K562 (cell line): ENCODE measurements at regions not wholly inside any gene's neighbourhood (a gene's known extent, or its start where the extent isn't known, plus 50 kb on each side); places are given as distances from the start of the nearest gene placed in this dataset.

ENCODE experiments used
- ATAC-seq: fragments of 200-7000 bp; cut with Tn5 transposase; 3 replicates; pipeline ENCODE4 v1.9.1; 2020; ENCODE audit warnings: moderate library complexity
- BruUV-seq: library from RNA; stranded (reverse); fragments of 400-500 nt; replicated peaks from 2 replicates; lab custom pipeline; 2021; lab: Mats Ljungman, UMichigan
- CTCF ChIA-PET: fragments of 300-600 bp; formaldehyde crosslinking; extraction: SDS; loops from one replicate; lab custom pipeline; 2021; ENCODE audit warnings: low intra/inter-chr PET ratio; lab: Yijun Ruan, JAX
- POLR2A ChIA-PET: fragments of 300-600, 350-650 bp; sonication (Branson Sonifier 250); formaldehyde crosslinking; extraction: SDS; loops from one replicate; lab custom pipeline; 2021; ENCODE audit warnings: antibody characterized with exemption, inconsistent platforms; lab: Yijun Ruan, JAX
- DNase-seq, 4 experiments: peaks; one replicate each; pipeline versions ENCODE4 v3.0.0 to v3.0.0-alpha.2; 2011 to 2018; ENCODE audit warnings: low spot score in 3 of 4, mixed read lengths in 3 of 4; ENCODE audit errors: extremely low read depth in 1 of 4
- FAIRE-seq: peaks from 2 replicates; lab custom pipeline; 2011; peaks lifted over from hg19 to GRCh38; lab: Jason Lieb, UNC
- H2AFZ ChIP-seq: 2 replicates; pipeline ENCODE4 v1.6.0; 2011; ENCODE audit warnings: low read depth, low read length, control low read depth, inconsistent platforms
- H3K27ac ChIP-seq: fragments of 200-600 bp; 3 replicates; pipeline ENCODE4 v1.8.0; 2011; ENCODE audit warnings: low read depth, mild to moderate bottlenecking, control low read depth, inconsistent platforms, low read length, moderate library complexity, mixed read lengths; ENCODE audit errors: extremely low read depth
- H3K27me3 ChIP-seq, 2 experiments: fragments of 300-600 bp in 1 of 2; 2 replicates in 1 of 2; 3 replicates in 1 of 2; pipeline versions ENCODE4 v1.6.0 to v1.8.0; 2011; ENCODE audit warnings: inconsistent platforms in 2 of 2, low read length in 2 of 2, mild to moderate bottlenecking in 1 of 2, mixed read lengths in 1 of 2, moderate library complexity in 1 of 2; ENCODE audit not compliant: control insufficient read depth in 2 of 2, insufficient read depth in 2 of 2
- H3K36me3 ChIP-seq: fragments of 300-600 bp; 3 replicates; pipeline ENCODE4 v1.8.0; 2011; ENCODE audit warnings: mild to moderate bottlenecking, low read length, inconsistent platforms; ENCODE audit not compliant: control insufficient read depth, insufficient read depth
- H3K4me1 ChIP-seq, 2 experiments: fragments of 200-600 bp in 1 of 2; replicated peaks in 1 of 2; 2 replicates in 1 of 2; 3 replicates in 1 of 2; pipeline versions ENCODE4 v1.5.1 to v1.8.0; 2011; ENCODE audit warnings: inconsistent platforms in 2 of 2, low read length in 2 of 2, mild to moderate bottlenecking in 1 of 2, mixed read lengths in 1 of 2, moderate library complexity in 1 of 2; ENCODE audit not compliant: control insufficient read depth in 2 of 2, insufficient read depth in 2 of 2
- H3K4me2 ChIP-seq: 2 replicates; pipeline ENCODE4 v1.6.1; 2011; ENCODE audit warnings: low read length, control low read depth, inconsistent platforms, mixed read lengths; ENCODE audit not compliant: insufficient read depth
- H3K4me3 ChIP-seq: fragments of 200-600 bp; sonication (generic), shearing (Covaris generic); 2 replicates; pipeline ENCODE4 v1.5.1; 2016; ENCODE audit warnings: control low read depth, inconsistent platforms
- H3K79me2 ChIP-seq: fragments of 200-600 bp; 3 replicates; pipeline ENCODE4 v1.8.0; 2011; ENCODE audit warnings: low read length, inconsistent platforms; ENCODE audit not compliant: control insufficient read depth, insufficient read depth
- H3K9ac ChIP-seq, 2 experiments: 2 replicates each; pipeline versions ENCODE4 v1.6.0 to v1.6.1; 2011; ENCODE audit warnings: low read depth in 2 of 2, low read length in 2 of 2, control low read depth in 1 of 2, inconsistent platforms in 1 of 2, mild to moderate bottlenecking in 1 of 2, mixed read lengths in 1 of 2; ENCODE audit not compliant: insufficient read depth in 1 of 2
- H3K9me1 ChIP-seq: one replicate; pipeline ENCODE4 v1.6.0; 2011; ENCODE audit warnings: inconsistent platforms, mild to moderate bottlenecking, low read length, moderate library complexity; ENCODE audit not compliant: control insufficient read depth, insufficient read depth
- H3K9me3 ChIP-seq: replicated peaks from 2 replicates; pipeline ENCODE4 v1.5.1; 2011; ENCODE audit warnings: low read depth, low read length, inconsistent platforms; ENCODE audit not compliant: control insufficient read depth, insufficient read depth
- H4K20me1 ChIP-seq: replicated peaks from 2 replicates; pipeline ENCODE4 v1.6.1; 2011; ENCODE audit warnings: low read length, inconsistent platforms, mixed read lengths; ENCODE audit not compliant: control insufficient read depth, insufficient read depth
- GABPA ChIP-seq: fragments of 200-800 bp; sonication (Bioruptor generic); conservative IDR thresholded peaks from 2 replicates; pipeline ENCODE4 v1.6.1; 2016; ENCODE audit warnings: low read depth, missing genetic modification characterization, missing compliant biosample characterization
- NFIX ChIP-seq: fragments of 250-450 bp; sonication (Bioruptor Pico); IDR thresholded peaks from 2 replicates; pipeline ENCODE4 v1.4.0; 2020; ENCODE audit warnings: low read depth, mild to moderate bottlenecking, moderate library complexity
- RUNX1 ChIP-seq: sonication (generic); IDR thresholded peaks from 2 replicates; pipeline ENCODE4 v1.6.1; 2016; ENCODE audit warnings: antibody characterized with exemption, low read depth
- TAF7 ChIP-seq: fragments of 450-650 bp; IDR thresholded peaks from 2 replicates; pipeline ENCODE4 v1.6.1; 2016; ENCODE audit warnings: missing genetic modification characterization, missing compliant biosample characterization
- THRAP3 ChIP-seq: fragments of 450-650 bp; IDR thresholded peaks from 2 replicates; pipeline ENCODE4 v1.6.1; 2016; ENCODE audit warnings: mild to moderate bottlenecking, inconsistent platforms, borderline replicate concordance
- ZBTB49 ChIP-seq: sonication (generic); formaldehyde crosslinking; IDR thresholded peaks from 2 replicates; pipeline ENCODE4 v1.8.0; 2022; ENCODE audit warnings: missing genetic modification reagents, mild to moderate bottlenecking, borderline replicate concordance
- ZEB2 ChIP-seq: fragments of 450-650 bp; IDR thresholded peaks from 2 replicates; pipeline ENCODE4 v1.6.1; 2016
- ZNF232 ChIP-seq: sonication (generic); formaldehyde crosslinking; IDR thresholded peaks from 2 replicates; pipeline ENCODE4 v1.8.0; 2022; ENCODE audit warnings: mild to moderate bottlenecking, missing genetic modification reagents
- WGBS: fragments of 100-300 bp; shearing (Covaris generic); methylation state at CpG from one replicate; pipeline ENCODE4 v1.1.6; 2016; ENCODE audit warnings: low coverage, mixed read lengths; ENCODE audit not compliant: insufficient coverage; ENCODE audit errors: missing lambda C conversion rate; 5-methylcytosine and 5-hydroxymethylcytosine counted together
- in situ Hi-C: fragments of 300-500 bp; cut with MboI; formaldehyde crosslinking; loops from 4 replicates; pipeline ENCODE4 v1.15.0; 2018; ENCODE audit warnings: inconsistent platforms, mixed read lengths
- intact Hi-C: fragments of 100-400 bp; cut with micrococcal nuclease; formaldehyde crosslinking; loops from 2 replicates; pipeline ENCODE4 v1.14.2; 2022
- TF ChIP-seq, protein P1 (sequence below): sonication (generic); formaldehyde crosslinking; IDR thresholded peaks from 2 replicates; pipeline ENCODE4 v1.8.1; 2023; ENCODE audit warnings: mild to moderate bottlenecking, missing genetic modification reagents
- TF ChIP-seq, protein P2 (sequence below): sonication (generic); formaldehyde crosslinking; IDR thresholded peaks from 2 replicates; pipeline ENCODE4 v1.8.0; 2022; ENCODE audit warnings: missing genetic modification reagents, mild to moderate bottlenecking, moderate library complexity, borderline replicate concordance

GRCh38 chr11:80944758-80945157 lies 1503.9 kb upstream of the TENM4 start:
- FAIRE-seq (no peak), DNase-seq (no peak), ATAC-seq (no peak)
- no TSS peak for BruUV-seq
- CTCF ChIA-PET: no interaction called here
- Histone ChIP-seq H3K4me3 (no peak overlapping the region), H2AFZ (no peak overlapping the region), H3K27ac (no peak overlapping the region), H3K79me2 (no peaks in the 10 kb centered on the region), H3K36me3 (no peaks in the 10 kb centered on the region), H3K9ac (no peak overlapping the region), H4K20me1 (no peaks in the 10 kb centered on the region), H3K4me1 (no peaks in the 10 kb centered on the region), H3K9me3 (no peaks in the 10 kb centered on the region), H3K27me3 (no peaks in the 10 kb centered on the region), H3K9me1 (no peaks in the 10 kb centered on the region), H3K4me2 (no peak overlapping the region)
- TF ChIP-seq TAF7 (tag) (no peak), ZBTB49 (CRISPR knock-in tag) (no peak)
- POLR2A ChIA-PET: no interaction called here
- 0% methylated on average over 1 of the region's 1 CpG for WGBS
- intact Hi-C loops (no loop called here), in situ Hi-C loops (no loop called here)

DNA sequence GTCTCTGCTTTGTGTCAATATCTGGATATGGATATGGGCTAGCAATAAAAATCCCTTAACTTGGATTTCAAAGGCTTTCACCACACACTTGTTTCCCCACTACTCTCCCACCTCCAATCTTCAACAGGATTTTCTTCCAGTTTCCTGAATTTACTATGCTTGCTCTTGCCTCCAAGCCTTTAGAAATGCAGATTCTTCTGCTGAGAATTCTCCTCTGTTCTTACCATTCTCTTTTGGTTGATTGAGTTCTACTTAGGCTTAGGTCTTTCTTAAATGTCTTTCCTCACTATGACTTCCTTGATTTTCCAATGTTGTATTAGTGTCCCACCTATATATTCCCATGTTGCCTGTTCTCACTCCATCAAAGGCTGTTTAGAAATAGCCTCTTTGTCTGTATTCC lies 1502.4 kb upstream of the TENM4 start:
- Histone ChIP-seq H3K27me3 (no peaks in the 10 kb centered on the region), H3K4me3 (no peak overlapping the region), H3K9me3 (no peaks in the 10 kb centered on the region), H3K4me2 (no peak overlapping the region), H3K79me2 (no peaks in the 10 kb centered on the region), H4K20me1 (no peaks in the 10 kb centered on the region), H3K27ac (no peak overlapping the region), H3K4me1 (no peaks in the 10 kb centered on the region), H2AFZ (no peak overlapping the region), H3K9ac (no peak overlapping the region), H3K36me3 (no peaks in the 10 kb centered on the region), H3K9me1 (no peaks in the 10 kb centered on the region)
- no peak for FAIRE-seq
- no peak for ATAC-seq
- ChIA-PET CTCF (no interaction called here), POLR2A (no interaction called here)
- no peak for TF ChIP-seq THRAP3
- no peak for TF ChIP-seq ZNF232 (CRISPR knock-in tag)
- no peak for TF ChIP-seq GABPA (tag)
- TF ChIP-seq RUNX1: no peak
- TF ChIP-seq, protein P1, sequence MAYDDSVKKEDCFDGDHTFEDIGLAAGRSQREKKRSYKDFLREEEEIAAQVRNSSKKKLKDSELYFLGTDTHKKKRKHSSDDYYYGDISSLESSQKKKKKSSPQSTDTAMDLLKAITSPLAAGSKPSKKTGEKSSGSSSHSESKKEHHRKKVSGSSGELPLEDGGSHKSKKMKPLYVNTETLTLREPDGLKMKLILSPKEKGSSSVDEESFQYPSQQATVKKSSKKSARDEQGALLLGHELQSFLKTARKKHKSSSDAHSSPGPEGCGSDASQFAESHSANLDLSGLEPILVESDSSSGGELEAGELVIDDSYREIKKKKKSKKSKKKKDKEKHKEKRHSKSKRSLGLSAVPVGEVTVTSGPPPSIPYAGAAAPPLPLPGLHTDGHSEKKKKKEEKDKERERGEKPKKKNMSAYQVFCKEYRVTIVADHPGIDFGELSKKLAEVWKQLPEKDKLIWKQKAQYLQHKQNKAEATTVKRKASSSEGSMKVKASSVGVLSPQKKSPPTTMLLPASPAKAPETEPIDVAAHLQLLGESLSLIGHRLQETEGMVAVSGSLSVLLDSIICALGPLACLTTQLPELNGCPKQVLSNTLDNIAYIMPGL (CRISPR knock-in tag): no peak
- TF ChIP-seq ZEB2: no peak
- TF ChIP-seq, protein P2, sequence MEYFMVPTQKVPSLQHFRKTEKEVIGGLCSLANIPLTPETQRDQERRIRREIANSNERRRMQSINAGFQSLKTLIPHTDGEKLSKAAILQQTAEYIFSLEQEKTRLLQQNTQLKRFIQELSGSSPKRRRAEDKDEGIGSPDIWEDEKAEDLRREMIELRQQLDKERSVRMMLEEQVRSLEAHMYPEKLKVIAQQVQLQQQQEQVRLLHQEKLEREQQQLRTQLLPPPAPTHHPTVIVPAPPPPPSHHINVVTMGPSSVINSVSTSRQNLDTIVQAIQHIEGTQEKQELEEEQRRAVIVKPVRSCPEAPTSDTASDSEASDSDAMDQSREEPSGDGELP (CRISPR knock-in tag): no peak
- TF ChIP-seq NFIX (CRISPR knock-in tag): no peak
- intact Hi-C loops: no loop called here
- in situ Hi-C loops: no loop called here
- BruUV-seq: no TSS peak
- no peak for DNase-seq
